AG04450 (cell line): ENCODE measurements at regions not wholly inside any gene's neighbourhood (a gene's known extent, or its start where the extent isn't known, plus 50 kb on each side); places are given as distances from the start of the nearest gene placed in this dataset.

Experiments used
- CTCF ChIA-PET: fragments of 300-600, 350-600 bp; formaldehyde crosslinking; extraction: SDS; loops from one replicate; lab custom pipeline; 2022; ENCODE audit warnings: antibody characterized with exemption, inconsistent platforms; lab: Charles Lee
- POLR2A ChIA-PET: fragments of 350-600 bp; formaldehyde crosslinking; extraction: SDS; loops from one replicate; lab custom pipeline; 2021; ENCODE audit warnings: antibody characterized with exemption, inconsistent platforms; lab: Yijun Ruan, JAX
- DNase-seq: peaks from one replicate; pipeline ENCODE4 v3.0.0-alpha.2; 2011; ENCODE audit warnings: low read depth, low spot score
- H3K27ac ChIP-seq: one replicate; pipeline ENCODE4 v1.5.1; 2012; ENCODE audit warnings: low read depth, low read length, control low read depth
- H3K27me3 ChIP-seq: one replicate; pipeline ENCODE4 v1.6.0; 2012; ENCODE audit warnings: low read length; ENCODE audit not compliant: control insufficient read depth, insufficient read depth
- H3K4me3 ChIP-seq: 2 replicates; pipeline ENCODE4 v1.5.1; 2011; ENCODE audit warnings: mild to moderate bottlenecking, low read depth, low read length, control low read depth
- H3K9me3 ChIP-seq: 2 replicates; pipeline ENCODE4 v1.5.1; 2012; ENCODE audit warnings: low read length; ENCODE audit not compliant: control insufficient read depth, insufficient read depth
- TF ChIP-seq, protein P1 (sequence below): IDR thresholded peaks from 2 replicates; pipeline ENCODE4 v1.5.1; 2011; ENCODE audit warnings: low read depth, low read length, control low read depth, inconsistent platforms

DNA sequence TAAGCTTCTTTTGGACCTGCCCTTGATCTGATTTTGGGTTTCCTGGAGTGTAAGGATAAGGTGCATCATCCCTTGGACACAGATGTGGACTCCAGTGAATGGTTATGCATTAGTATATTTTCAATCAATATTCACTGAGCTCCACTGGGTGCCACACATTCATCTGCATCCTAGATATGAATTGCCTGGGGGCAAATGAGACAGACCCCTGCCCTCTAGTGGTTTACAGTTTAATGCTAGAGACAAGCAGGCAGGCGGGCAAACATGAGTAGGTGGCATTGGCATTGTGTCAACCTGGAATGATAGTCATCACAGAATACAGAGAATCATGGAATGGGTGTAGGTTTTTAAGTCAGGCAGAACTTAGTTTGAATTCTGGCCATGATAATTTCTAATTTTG is 252.5 kb upstream of the SOX14 start:
- DNase-seq = no peak
- Histone ChIP-seq H3K27me3 (no peaks in the 10 kb centered on the region), H3K4me3 (no peak overlapping the region), H3K27ac (no peak overlapping the region), H3K9me3 (peaks cover 19% of the 10 kb centered on the region)
- CTCF ChIA-PET = no interaction called here
- TF ChIP-seq, protein P1, sequence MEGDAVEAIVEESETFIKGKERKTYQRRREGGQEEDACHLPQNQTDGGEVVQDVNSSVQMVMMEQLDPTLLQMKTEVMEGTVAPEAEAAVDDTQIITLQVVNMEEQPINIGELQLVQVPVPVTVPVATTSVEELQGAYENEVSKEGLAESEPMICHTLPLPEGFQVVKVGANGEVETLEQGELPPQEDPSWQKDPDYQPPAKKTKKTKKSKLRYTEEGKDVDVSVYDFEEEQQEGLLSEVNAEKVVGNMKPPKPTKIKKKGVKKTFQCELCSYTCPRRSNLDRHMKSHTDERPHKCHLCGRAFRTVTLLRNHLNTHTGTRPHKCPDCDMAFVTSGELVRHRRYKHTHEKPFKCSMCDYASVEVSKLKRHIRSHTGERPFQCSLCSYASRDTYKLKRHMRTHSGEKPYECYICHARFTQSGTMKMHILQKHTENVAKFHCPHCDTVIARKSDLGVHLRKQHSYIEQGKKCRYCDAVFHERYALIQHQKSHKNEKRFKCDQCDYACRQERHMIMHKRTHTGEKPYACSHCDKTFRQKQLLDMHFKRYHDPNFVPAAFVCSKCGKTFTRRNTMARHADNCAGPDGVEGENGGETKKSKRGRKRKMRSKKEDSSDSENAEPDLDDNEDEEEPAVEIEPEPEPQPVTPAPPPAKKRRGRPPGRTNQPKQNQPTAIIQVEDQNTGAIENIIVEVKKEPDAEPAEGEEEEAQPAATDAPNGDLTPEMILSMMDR = no peak
- POLR2A ChIA-PET = no interaction called here

DNA sequence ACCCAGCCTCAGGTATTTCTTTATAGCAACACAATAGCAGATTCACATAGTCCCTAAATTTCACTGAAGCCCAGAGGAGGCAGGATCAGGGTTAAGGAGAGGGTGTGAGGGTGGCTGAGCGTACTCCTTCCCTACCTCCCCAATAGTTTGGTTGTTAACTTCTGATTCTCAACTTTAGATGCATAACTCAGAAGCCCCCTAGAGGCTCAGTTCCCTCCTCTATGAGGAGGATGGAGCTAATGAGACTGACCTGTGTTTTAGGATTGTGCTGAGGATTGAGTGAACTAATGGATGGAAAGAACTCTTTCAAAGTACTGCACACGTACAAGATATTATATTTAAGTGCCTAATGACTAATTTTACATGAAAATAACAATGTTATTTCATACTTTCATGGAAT is 249.3 kb upstream of the SOX14 start:
- no peak for DNase-seq
- Histone ChIP-seq H3K27me3 (no peaks in the 10 kb centered on the region), H3K4me3 (no peak overlapping the region), H3K27ac (no peak overlapping the region), H3K9me3 (peaks cover 16% of the 10 kb centered on the region; the same call in 1 of the 2 replicates)
- POLR2A ChIA-PET = no interaction called here
- CTCF ChIA-PET = no interaction called here
- TF ChIP-seq, protein P1 = no peak

DNA sequence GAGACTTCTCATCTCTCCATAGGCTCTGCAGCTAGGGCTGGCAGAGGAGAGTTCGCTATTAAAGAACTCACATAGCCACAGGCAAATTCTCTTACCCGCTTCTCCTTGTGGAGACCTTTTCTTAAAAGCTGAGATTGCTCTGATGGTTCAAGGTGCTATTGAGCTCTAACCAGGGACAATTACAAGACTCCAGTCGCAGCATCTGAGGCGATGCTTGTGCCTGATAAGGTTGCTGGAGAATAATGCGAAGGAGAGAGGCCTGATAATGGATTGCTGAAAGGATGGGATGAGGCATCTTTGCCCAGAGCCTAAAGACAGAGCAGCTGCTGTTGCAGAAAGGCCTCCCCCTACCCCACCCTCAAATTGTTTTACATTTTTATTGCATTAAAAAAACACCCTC is 244.5 kb upstream of the SOX14 start:
- POLR2A ChIA-PET = no interaction called here
- CTCF ChIA-PET = no interaction called here
- Histone ChIP-seq H3K9me3 (peaks cover 10% of the 10 kb centered on the region), H3K27ac (no peak overlapping the region), H3K27me3 (no peaks in the 10 kb centered on the region), H3K4me3 (no peak overlapping the region)
- TF ChIP-seq, protein P1 = no peak
- no peak for DNase-seq

DNA sequence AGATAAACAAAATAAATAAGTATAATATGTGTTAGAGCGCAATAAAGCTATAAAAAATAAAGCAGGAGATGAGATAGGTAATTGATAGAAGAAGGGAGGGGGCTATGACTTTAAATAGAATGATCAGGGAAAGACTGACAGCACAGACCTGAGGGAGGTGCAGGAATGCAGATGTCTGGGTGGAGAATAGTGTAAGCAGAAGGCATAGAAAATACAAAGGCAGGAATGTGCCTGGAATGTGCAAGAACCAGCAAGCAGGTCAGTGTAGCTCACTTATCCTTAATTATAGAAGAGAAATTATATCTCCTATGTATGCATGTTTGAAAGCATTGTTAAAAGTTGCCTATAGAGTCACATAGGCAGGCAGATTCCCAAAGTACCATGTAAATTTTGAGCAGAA is 239.4 kb upstream of the SOX14 start:
- DNase-seq = no peak
- ChIA-PET CTCF (no interaction called here), POLR2A (no interaction called here)

DNA sequence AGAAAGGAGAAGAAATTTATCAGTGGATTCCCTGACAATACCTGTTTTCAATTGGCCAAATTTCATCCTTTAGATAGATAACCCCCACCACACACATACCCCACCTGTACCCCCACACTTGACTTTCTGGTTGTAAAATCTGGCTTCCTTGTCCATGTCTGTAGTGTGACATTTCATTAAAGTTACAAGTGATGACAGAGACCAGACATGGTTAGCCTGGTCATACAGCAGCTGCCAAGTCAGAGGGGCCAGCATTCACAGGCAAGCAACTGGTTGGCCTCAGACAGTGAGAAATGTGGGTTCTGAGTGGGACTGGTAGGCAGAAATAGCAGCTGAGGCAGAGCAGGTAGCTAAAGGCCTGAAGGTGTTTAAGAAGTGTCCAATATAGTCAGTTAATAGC is 238.6 kb upstream of the SOX14 start:
- CTCF ChIA-PET = no interaction called here
- H3K4me3 ChIP-seq = no peak overlapping the region
- no peak for DNase-seq
- TF ChIP-seq, protein P1 = no peak
- peaks cover 4% of the 10 kb centered on the region for H3K9me3 ChIP-seq
- no peaks in the 10 kb centered on the region for H3K27me3 ChIP-seq
- H3K27ac ChIP-seq = no peak overlapping the region
- POLR2A ChIA-PET = no interaction called here

More for the DNA sequence above, 239.4 kb upstream of the SOX14 start:
- H3K27ac ChIP-seq = no peak overlapping the region
- no peak overlapping the region for H3K4me3 ChIP-seq
- H3K27me3 ChIP-seq = no peaks in the 10 kb centered on the region
- peaks cover 4% of the 10 kb centered on the region for H3K9me3 ChIP-seq
- TF ChIP-seq, protein P1 = no peak
